Mesodermal cell (in vitro differentiated cells): ENCODE measurements at regions not wholly inside any gene's neighbourhood (a gene's known extent, or its start where the extent isn't known, plus 50 kb on each side); places are given as distances from the start of the nearest gene placed in this dataset.
A peak's percentile ranks its signal among the peaks of the same experiment; 100 is the strongest.

Experiments
- H3K27ac ChIP-seq: 2 replicates; pipeline ENCODE4 v1.7.0; 2013; ENCODE audit warnings: mild to moderate bottlenecking, low read depth, low read length, moderate library complexity; ENCODE audit not compliant: severe bottlenecking
- H3K36me3 ChIP-seq: 2 replicates; pipeline ENCODE4 v1.7.1; 2013; ENCODE audit warnings: mild to moderate bottlenecking, low read length, moderate library complexity; ENCODE audit not compliant: control insufficient read depth, insufficient read depth
- H3K4me1 ChIP-seq: one replicate; pipeline ENCODE4 v1.7.1; 2013; ENCODE audit warnings: mild to moderate bottlenecking, low read length; ENCODE audit not compliant: insufficient read depth, control insufficient read depth, poor library complexity, severe bottlenecking
- H3K4me3 ChIP-seq: 2 replicates; pipeline ENCODE4 v1.7.0; 2013; ENCODE audit warnings: low read length, control low read depth, mild to moderate bottlenecking; ENCODE audit not compliant: insufficient read depth, poor library complexity, severe bottlenecking; ENCODE audit errors: extremely low read depth
- H3K9me3 ChIP-seq: 2 replicates; pipeline ENCODE4 v1.7.1; 2013; ENCODE audit warnings: mild to moderate bottlenecking, low read length, moderate library complexity; ENCODE audit not compliant: control insufficient read depth
- WGBS, 2 experiments: methylation state at CpG; one replicate each; pipeline ENCODE4 v1.1.5; 2013; ENCODE audit warnings: missing lambda C conversion rate in 2 of 2; ENCODE audit not compliant: insufficient coverage in 2 of 2; 5-methylcytosine and 5-hydroxymethylcytosine counted together

DNA sequence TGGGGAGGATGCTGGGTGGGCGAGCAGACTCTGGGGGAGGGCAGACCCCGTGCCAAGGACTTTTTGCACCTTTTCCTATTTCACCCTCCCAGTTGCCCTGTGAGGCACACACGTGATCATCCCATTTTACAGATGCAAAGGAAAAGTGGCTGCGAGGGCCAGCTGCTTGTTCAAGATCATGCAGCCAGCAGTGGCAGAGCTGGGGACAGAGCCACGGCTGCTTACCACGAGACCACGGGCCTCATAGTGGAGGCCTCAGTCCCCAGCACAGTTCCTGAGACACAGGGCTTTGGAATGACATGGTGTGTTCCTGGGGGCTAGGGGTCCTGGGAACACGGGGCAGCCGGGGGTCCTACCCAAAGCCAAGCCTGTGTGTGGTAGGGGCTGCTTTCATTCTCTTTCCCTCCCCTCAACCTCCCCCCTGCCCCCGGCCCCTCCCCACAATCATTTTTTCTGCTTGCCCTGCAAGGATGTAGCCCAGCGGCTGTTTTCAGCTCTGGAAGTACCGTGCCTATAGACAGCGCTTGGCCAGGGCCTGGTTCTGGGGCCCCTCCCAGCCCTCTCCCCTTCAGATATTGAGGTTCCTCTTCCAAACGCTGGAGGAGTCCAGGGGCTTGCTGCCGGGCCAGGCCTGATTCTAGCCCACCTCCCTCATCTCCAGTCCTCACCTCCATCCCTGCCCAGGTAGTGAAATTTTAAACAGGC, 58.5 kb upstream of the IER5L start:
- H3K27ac ChIP-seq, result peak overlapping the region; percentile 72
- H3K4me1 ChIP-seq, result peaks cover 20% of the 10 kb centered on the region
- H3K4me3 ChIP-seq, result no peak overlapping the region
- no peaks in the 10 kb centered on the region for H3K36me3 ChIP-seq
- 71 to 72% methylated on average over 11 to 12 of the region's 15 CpGs for WGBS, 2 experiments
- H3K9me3 ChIP-seq, result peaks cover 11% of the 10 kb centered on the region

GRCh38 chr9:129235931-129236331, 57.9 kb upstream of the IER5L start:
- no peak overlapping the region for H3K27ac ChIP-seq
- H3K9me3 ChIP-seq, result peaks cover 11% of the 10 kb centered on the region
- H3K4me3 ChIP-seq, result no peak overlapping the region
- peaks cover 26% of the 10 kb centered on the region for H3K4me1 ChIP-seq
- H3K36me3 ChIP-seq, result no peaks in the 10 kb centered on the region
- WGBS, 2 experiments, result 74 to 79% methylated on average over 6 to 7 of the region's 7 CpGs

DNA sequence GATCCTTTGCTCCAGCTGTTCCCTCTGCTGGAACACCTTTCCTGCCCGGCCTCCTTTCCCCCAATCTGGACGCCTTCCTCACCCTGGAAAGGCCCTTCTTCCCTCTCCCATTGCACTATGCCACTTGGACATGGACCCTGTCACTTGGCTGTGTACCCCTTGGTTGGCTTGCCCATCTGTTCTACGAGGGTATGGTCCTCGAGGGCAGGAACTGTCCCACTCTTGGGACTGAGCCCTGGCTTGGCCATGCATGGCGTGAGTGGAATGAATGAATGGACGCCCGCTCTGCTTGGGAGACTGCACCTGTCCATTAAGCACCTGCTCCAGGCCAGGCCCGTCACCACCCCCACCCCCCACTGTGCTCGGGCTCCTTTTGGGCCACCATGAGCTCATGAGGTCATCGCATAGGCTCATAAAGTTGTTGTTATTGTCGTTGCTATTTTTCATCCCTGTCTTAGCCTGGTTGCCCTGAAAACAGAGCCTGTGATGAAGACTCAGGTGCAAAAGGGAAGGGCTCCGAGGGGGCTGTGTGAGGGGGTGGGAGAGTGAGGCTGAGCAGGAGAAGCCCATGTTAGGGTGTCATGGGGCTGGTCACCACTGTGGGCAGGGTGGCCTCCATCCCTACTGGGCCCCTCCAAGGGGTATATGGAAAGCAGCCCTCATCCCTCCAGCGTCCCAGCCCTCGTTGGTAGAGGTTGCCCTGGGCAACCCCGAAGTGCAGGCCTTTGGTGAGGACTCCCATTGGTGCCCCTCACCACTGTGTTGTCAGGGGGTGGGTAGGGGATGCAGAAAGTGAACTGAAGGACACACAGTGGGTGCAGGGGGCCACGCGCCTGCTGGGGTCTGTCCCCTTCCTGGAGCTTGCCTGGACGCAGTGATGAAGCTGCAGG, 57.2 kb upstream of the IER5L start:
- Histone ChIP-seq H3K27ac (no peak overlapping the region), H3K4me1 (peaks cover 29% of the 10 kb centered on the region), H3K9me3 (peaks cover 11% of the 10 kb centered on the region), H3K4me3 (no peak overlapping the region), H3K36me3 (no peaks in the 10 kb centered on the region)
- 91 to 93% methylated on average over 15 to 16 of the region's 18 CpGs for WGBS, 2 experiments

GRCh38 chr9:129234491-129234890, 56.4 kb upstream of the IER5L start:
- H3K4me1 ChIP-seq, result peaks cover 35% of the 10 kb centered on the region
- no peak overlapping the region for H3K4me3 ChIP-seq
- H3K9me3 ChIP-seq, result peaks cover 11% of the 10 kb centered on the region
- 86 to 88% methylated on average over 4 of the region's 4 CpGs for WGBS, 2 experiments
- no peak overlapping the region for H3K27ac ChIP-seq
- no peaks in the 10 kb centered on the region for H3K36me3 ChIP-seq

DNA sequence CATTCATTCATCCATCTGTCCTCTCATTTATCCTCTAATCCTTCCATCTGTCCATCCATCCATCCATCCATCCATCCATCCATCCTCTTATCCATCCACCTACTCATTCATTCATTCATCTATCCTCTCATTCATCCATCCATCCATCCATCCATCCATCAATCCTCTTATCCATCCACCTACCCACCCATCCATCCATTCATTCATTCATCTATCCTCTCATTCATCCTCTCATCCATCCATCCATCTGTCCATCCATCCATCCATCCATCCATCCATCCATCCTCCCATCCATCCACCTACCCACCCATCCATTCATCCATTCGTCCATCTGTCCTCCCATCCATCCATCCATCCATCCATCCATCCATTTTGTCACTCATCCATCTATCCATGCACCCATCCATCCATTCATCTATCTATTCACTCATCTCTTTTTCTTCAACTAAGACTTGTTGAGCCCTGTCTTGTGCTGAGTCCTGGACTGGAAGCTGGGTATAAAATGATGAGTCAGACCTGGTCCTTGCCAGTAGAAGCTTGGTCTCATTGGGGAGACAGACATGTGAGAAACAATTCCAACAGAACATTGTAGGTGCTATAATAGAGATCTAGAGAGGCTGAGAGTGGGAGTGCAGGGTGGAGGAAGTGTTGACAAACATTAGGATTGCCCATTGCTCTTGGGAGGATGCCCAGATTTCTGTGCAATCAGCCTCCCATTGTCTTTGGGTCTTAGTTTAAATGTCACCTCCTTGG, 55.0 kb upstream of the IER5L start:
- peaks cover 37% of the 10 kb centered on the region for H3K4me1 ChIP-seq
- H3K9me3 ChIP-seq, result peaks cover 11% of the 10 kb centered on the region
- no peak overlapping the region for H3K4me3 ChIP-seq
- H3K27ac ChIP-seq, result no peak overlapping the region
- 75 to 91% methylated on average over 1 of the region's 1 CpG for WGBS, 2 experiments
- no peaks in the 10 kb centered on the region for H3K36me3 ChIP-seq

GRCh38 chr9:129231759-129232158, 53.7 kb upstream of the IER5L start:
- 94% methylated on average over 9 of the region's 9 CpGs for WGBS, 2 experiments
- peaks cover 27% of the 10 kb centered on the region for H3K4me1 ChIP-seq

DNA sequence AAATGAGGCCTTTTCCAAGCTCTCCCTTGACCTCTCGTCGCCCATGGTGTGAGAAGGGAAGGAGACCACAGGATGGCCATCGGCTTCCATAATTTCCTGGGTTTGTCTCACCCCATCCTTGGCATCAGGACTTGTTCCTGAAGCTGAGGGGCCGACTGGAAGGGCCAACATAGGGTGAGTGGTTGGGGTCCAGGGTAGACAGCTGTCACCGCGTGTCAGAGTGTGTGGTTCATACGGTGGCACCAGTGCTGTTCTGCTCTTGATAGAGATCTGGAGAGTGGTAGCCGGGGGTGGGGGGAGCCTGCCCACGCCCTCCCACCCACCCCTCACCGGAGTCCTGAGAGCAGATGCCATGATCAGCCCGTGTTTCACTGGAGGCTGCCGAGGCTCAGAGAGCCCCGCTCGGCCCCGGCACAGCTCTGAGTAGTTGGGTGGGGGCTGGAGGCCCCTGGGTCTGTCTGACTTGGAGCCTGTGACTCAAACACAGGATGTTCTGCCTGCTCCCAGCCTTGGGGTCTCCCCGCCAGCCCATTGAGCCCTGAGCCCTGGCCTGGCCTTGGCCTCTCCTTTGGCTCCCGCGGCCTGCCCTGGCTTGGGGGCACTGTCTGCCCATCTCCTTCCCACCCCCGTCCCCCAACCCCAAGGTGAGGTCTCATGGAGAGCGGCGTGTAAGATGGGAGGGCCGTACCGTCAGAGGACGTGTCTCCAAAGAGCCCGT, 53.1 kb upstream of the IER5L start:
- no peak overlapping the region for H3K4me3 ChIP-seq
- WGBS, 2 experiments, result 87 to 91% methylated on average over 12 to 13 of the region's 25 CpGs
- H3K9me3 ChIP-seq, result peaks cover 11% of the 10 kb centered on the region
- H3K27ac ChIP-seq, result peak overlapping the region; percentile 23
- no peaks in the 10 kb centered on the region for H3K36me3 ChIP-seq
- peaks cover 26% of the 10 kb centered on the region for H3K4me1 ChIP-seq

More at GRCh38 chr9:129231759-129232158, 53.7 kb upstream of the IER5L start:
- no peak overlapping the region for H3K4me3 ChIP-seq
- H3K27ac ChIP-seq, result peak overlapping the region; percentile 23
- H3K9me3 ChIP-seq, result peaks cover 11% of the 10 kb centered on the region
- H3K36me3 ChIP-seq, result no peaks in the 10 kb centered on the region

GRCh38 chr9:129230302-129230701, 52.2 kb upstream of the IER5L start:
- WGBS, 2 experiments, result no CpG with 5 or more reads among the region's 2 CpGs
- H3K4me3 ChIP-seq, result no peak overlapping the region
- H3K27ac ChIP-seq, result no peak overlapping the region
- peaks cover 11% of the 10 kb centered on the region for H3K9me3 ChIP-seq
- peaks cover 30% of the 10 kb centered on the region for H3K4me1 ChIP-seq
- H3K36me3 ChIP-seq, result no peaks in the 10 kb centered on the region
